ENCODE measurements at regions not wholly inside any gene's neighbourhood (a gene's known extent, or its start where the extent isn't known, plus 50 kb on each side); places are given as distances from the start of the nearest gene placed in this dataset.
"Not testable (repeated sequence)": the region's sequence is repeated elsewhere in the genome, so short reads cannot be mapped to it uniquely, and the experiment has no call there.

GRCh38 chr14:88980907-88981306, 156.5 kb downstream of the TTC8 start:
- FAIRE-seq; DNase-seq (ENCODE audit: extremely low spot score, insufficient read length, low read depth): not testable (repeated sequence)

GRCh38 chr14:88981948-88982347, 157.5 kb downstream of the TTC8 start:
- DNase-seq (ENCODE audit: extremely low spot score, insufficient read length, low read depth) = no peak
- FAIRE-seq = no peak

- no peak for FAIRE-seq
- no peak for DNase-seq (ENCODE audit: extremely low spot score, insufficient read length, low read depth)
Observed at GRCh38 chr14:88983755-88984154, 159.3 kb downstream of the TTC8 start.

- DNase-seq (ENCODE audit: extremely low spot score, insufficient read length, low read depth) (no peak), FAIRE-seq (no peak)
Observed at GRCh38 chr14:88985654-88986053, 161.2 kb downstream of the TTC8 start.

- DNase-seq (ENCODE audit: extremely low spot score, insufficient read length, low read depth) (no peak), FAIRE-seq (no peak)
Observed at GRCh38 chr14:88986146-88986841, 161.8 kb downstream of the TTC8 start.

- DNase-seq (ENCODE audit: extremely low spot score, insufficient read length, low read depth); FAIRE-seq: not testable (repeated sequence)
Observed at GRCh38 chr14:88986908-88987307, 162.5 kb downstream of the TTC8 start.

- FAIRE-seq = no peak
- no peak for DNase-seq (ENCODE audit: extremely low spot score, insufficient read length, low read depth)
Observed at GRCh38 chr14:88987516-88987915, 163.1 kb downstream of the TTC8 start.

- FAIRE-seq = no peak
- DNase-seq (ENCODE audit: extremely low spot score, insufficient read length, low read depth) = no peak
Observed at GRCh38 chr14:88989911-88990310, 165.5 kb downstream of the TTC8 start.

GRCh38 chr14:88990856-88991255, 166.4 kb downstream of the TTC8 start:
- DNase-seq (ENCODE audit: extremely low spot score, insufficient read length, low read depth) (no peak), FAIRE-seq (no peak)

- DNase-seq (ENCODE audit: extremely low spot score, insufficient read length, low read depth) = no peak
- FAIRE-seq = no peak
Observed at GRCh38 chr14:88992011-88992410, 167.6 kb downstream of the TTC8 start.

- no peak for FAIRE-seq
- DNase-seq (ENCODE audit: extremely low spot score, insufficient read length, low read depth) = no peak
Observed at GRCh38 chr14:88993946-88994345, 169.5 kb downstream of the TTC8 start.

GRCh38 chr14:88995437-88996198, 171.2 kb downstream of the TTC8 start:
- FAIRE-seq = no peak

GRCh38 chr14:88998027-88998426, 173.6 kb downstream of the TTC8 start:
- DNase-seq (ENCODE audit: extremely low spot score, insufficient read length, low read depth) = no peak
- FAIRE-seq = no peak

More at GRCh38 chr14:88995437-88996198, 171.2 kb downstream of the TTC8 start:
- DNase-seq (ENCODE audit: extremely low spot score, insufficient read length, low read depth) = no peak

GRCh38 chr14:88999137-88999536, 174.7 kb downstream of the TTC8 start:
- DNase-seq (ENCODE audit: extremely low spot score, insufficient read length, low read depth) (no peak), FAIRE-seq (no peak)

- no peak for FAIRE-seq
Observed at GRCh38 chr14:89000007-89000942, 175.8 kb downstream of the TTC8 start.

GRCh38 chr14:89004166-89004565, 179.7 kb downstream of the TTC8 start:
- FAIRE-seq (no peak), DNase-seq (ENCODE audit: extremely low spot score, insufficient read length, low read depth) (no peak)

More at GRCh38 chr14:89000007-89000942, 175.8 kb downstream of the TTC8 start:
- no peak for DNase-seq (ENCODE audit: extremely low spot score, insufficient read length, low read depth)

- FAIRE-seq (no peak), DNase-seq (ENCODE audit: extremely low spot score, insufficient read length, low read depth) (no peak)
Observed at GRCh38 chr14:89007906-89008305, 183.5 kb downstream of the TTC8 start.

- FAIRE-seq = no peak
- no peak for DNase-seq (ENCODE audit: extremely low spot score, insufficient read length, low read depth)
Observed at GRCh38 chr14:89011355-89012281, 187.2 kb downstream of the TTC8 start.

All from GM18507 (cell line).